GM23338 (cell line): ENCODE measurements at regions not wholly inside any gene's neighbourhood (a gene's known extent, or its start where the extent isn't known, plus 50 kb on each side); places are given as distances from the start of the nearest gene placed in this dataset.

ENCODE experiments used
- ATAC-seq: fragments of 200-7000 bp; cut with Tn5 transposase; 3 replicates; pipeline ENCODE4 v1.9.1; 2020
- DNase-seq: peaks from one replicate; pipeline ENCODE4 v3.0.0-alpha.2; 2015; ENCODE audit warnings: low spot score
- H2AFZ ChIP-seq: fragments of 200-600 bp; sonication (generic); 2 replicates; pipeline ENCODE4 v1.8.0; 2016; ENCODE audit warnings: antibody characterized with exemption, mild to moderate bottlenecking, moderate library complexity
- H3F3A ChIP-seq: fragments of 200-600 bp; sonication (generic); replicated peaks from 2 replicates; pipeline ENCODE4 v1.8.0; 2017; ENCODE audit warnings: antibody characterized with exemption, mixed run types, low read depth
- H3K27ac ChIP-seq: fragments of 200-600 bp; sonication (generic); 2 replicates; pipeline ENCODE4 v1.6.1; 2016; ENCODE audit warnings: low read depth
- H3K27me3 ChIP-seq: fragments of 200-600 bp; sonication (generic); 2 replicates; pipeline ENCODE4 v1.8.0; 2016; ENCODE audit warnings: mild to moderate bottlenecking, mixed run types, moderate library complexity; ENCODE audit not compliant: insufficient read depth
- H3K36me3 ChIP-seq: fragments of 200-600 bp; sonication (generic); 2 replicates; pipeline ENCODE4 v1.8.0; 2016; ENCODE audit warnings: mild to moderate bottlenecking; ENCODE audit not compliant: insufficient read depth
- H3K4me1 ChIP-seq: fragments of 200-600 bp; sonication (generic); 2 replicates; pipeline ENCODE4 v1.8.0; 2016; ENCODE audit warnings: mild to moderate bottlenecking, moderate library complexity; ENCODE audit not compliant: insufficient read depth
- H3K4me2 ChIP-seq: fragments of 200-600 bp; sonication (generic); 2 replicates; pipeline ENCODE4 v1.7.1; 2017; ENCODE audit warnings: mixed run types
- H3K4me3 ChIP-seq: fragments of 200-600 bp; sonication (generic); 2 replicates; pipeline ENCODE4 v1.6.1; 2016; ENCODE audit warnings: mixed run types
- H3K79me2 ChIP-seq: fragments of 200-600 bp; sonication (generic); replicated peaks from 2 replicates; pipeline ENCODE4 v1.8.0; 2017; ENCODE audit warnings: mild to moderate bottlenecking; ENCODE audit not compliant: insufficient read depth
- H3K9me2 ChIP-seq: fragments of 200-600 bp; sonication (generic); 2 replicates; pipeline ENCODE4 v1.8.0; 2017; ENCODE audit not compliant: insufficient read depth
- H4K20me1 ChIP-seq: fragments of 200-600 bp; sonication (generic); replicated peaks from 2 replicates; pipeline ENCODE4 v1.8.0; 2017; ENCODE audit warnings: mild to moderate bottlenecking; ENCODE audit not compliant: insufficient read depth
- H3K27ac Mint-ChIP-seq: 2 replicates; pipeline ENCODE4 v1.8.0; 2020; ENCODE audit warnings: inconsistent platforms, mild to moderate bottlenecking, moderate library complexity, mixed read lengths
- H3K27me3 Mint-ChIP-seq: 3 replicates; pipeline ENCODE4 v1.8.0; 2022; ENCODE audit warnings: low read depth, mild to moderate bottlenecking, moderate library complexity, mixed read lengths, inconsistent platforms; ENCODE audit not compliant: insufficient read depth, poor library complexity
- H3K36me3 Mint-ChIP-seq: 3 replicates; pipeline ENCODE4 v1.8.0; 2021; ENCODE audit warnings: low read depth, mild to moderate bottlenecking, inconsistent platforms, moderate library complexity, mixed read lengths
- H3K4me1 Mint-ChIP-seq: 3 replicates; pipeline ENCODE4 v1.8.0; 2020; ENCODE audit warnings: mild to moderate bottlenecking, inconsistent platforms, mixed read lengths
- H3K4me3 Mint-ChIP-seq: 3 replicates; pipeline ENCODE4 v1.8.0; 2021; ENCODE audit warnings: moderate library complexity, mild to moderate bottlenecking, inconsistent platforms, mixed read lengths
- H3K9me3 Mint-ChIP-seq: 3 replicates; pipeline ENCODE4 v1.8.0; 2020; ENCODE audit warnings: moderate library complexity, mild to moderate bottlenecking, inconsistent platforms, mixed read lengths
- CREB1 ChIP-seq: fragments of 250-450 bp; sonication (Bioruptor Pico); IDR thresholded peaks from 2 replicates; pipeline ENCODE4 v1.5.0; 2020; ENCODE audit warnings: low read depth, mild to moderate bottlenecking, moderate library complexity
- EZH2 ChIP-seq: fragments of 200-600 bp; sonication (generic); IDR thresholded peaks from one replicate; pipeline ENCODE4 v1.8.0; 2017; ENCODE audit warnings: antibody characterized with exemption, mild to moderate bottlenecking, low read depth; ENCODE audit not compliant: unreplicated experiment
- EZH2phosphoT487 ChIP-seq: fragments of 200-600 bp; sonication (generic); IDR thresholded peaks from one replicate; pipeline ENCODE4 v1.8.1; 2018; ENCODE audit warnings: antibody characterized with exemption; ENCODE audit not compliant: unreplicated experiment
- NANOG ChIP-seq: IDR thresholded peaks from 2 replicates; pipeline ENCODE4 v1.6.1; 2016; ENCODE audit warnings: antibody characterized with exemption, borderline replicate concordance
- POLR2AphosphoS5 ChIP-seq: IDR thresholded peaks from 2 replicates; pipeline ENCODE4 v1.6.1; 2016; ENCODE audit warnings: antibody characterized with exemption, low read depth
- STAT1 ChIP-seq: IDR thresholded peaks from one replicate; pipeline ENCODE4 v1.6.1; 2016; ENCODE audit warnings: antibody characterized with exemption; ENCODE audit not compliant: unreplicated experiment
- ZNF114 ChIP-seq: fragments of 250-450 bp; sonication (Bioruptor Pico); IDR thresholded peaks from 2 replicates; pipeline ENCODE4 v1.5.0; 2020; ENCODE audit warnings: mild to moderate bottlenecking, moderate library complexity
- ZNF331 ChIP-seq: fragments of 250-450 bp; sonication (Bioruptor Pico); IDR thresholded peaks from 2 replicates; pipeline ENCODE4 v1.5.0; 2020; ENCODE audit warnings: low read depth, mild to moderate bottlenecking, moderate library complexity
- TF ChIP-seq, protein P1 (sequence below), 2 experiments: fragments of 200-600 bp in 1 of 2; sonication (generic) in 1 of 2; conservative IDR thresholded peaks; 2 replicates each; pipeline versions ENCODE4 v1.5.1 to v1.6.1; 2016 to 2017; ENCODE audit warnings: antibody characterized with exemption in 2 of 2, low read depth in 2 of 2, mild to moderate bottlenecking in 2 of 2, moderate library complexity in 1 of 2
- TF ChIP-seq, protein P2 (sequence below): IDR thresholded peaks from one replicate; pipeline ENCODE4 v1.6.1; 2018; ENCODE audit warnings: antibody characterized with exemption; ENCODE audit not compliant: unreplicated experiment
- TF ChIP-seq, protein P3 (sequence below): IDR thresholded peaks from 2 replicates; pipeline ENCODE4 v1.6.1; 2016; ENCODE audit warnings: antibody characterized with exemption

DNA sequence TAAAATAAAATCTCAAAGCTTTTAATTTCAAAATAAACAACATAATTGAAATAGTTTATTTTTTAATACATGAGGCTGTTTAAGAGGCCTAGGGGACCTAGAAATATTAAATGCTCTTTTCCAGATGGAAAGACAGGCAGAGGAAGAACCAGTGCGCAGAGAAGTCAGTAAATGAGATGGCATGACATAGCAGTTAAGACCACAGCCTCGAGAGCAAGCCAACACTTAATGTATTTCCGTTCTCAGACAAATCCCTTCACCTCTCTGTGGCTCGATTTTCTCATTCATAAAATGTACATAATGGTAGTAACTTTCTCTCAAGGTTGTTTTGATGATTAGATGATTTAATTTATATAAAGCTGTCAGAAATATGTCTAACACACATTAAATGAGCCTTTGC is 405.1 kb upstream of the CWC22 start (continued):
- TF ChIP-seq, protein P1, sequence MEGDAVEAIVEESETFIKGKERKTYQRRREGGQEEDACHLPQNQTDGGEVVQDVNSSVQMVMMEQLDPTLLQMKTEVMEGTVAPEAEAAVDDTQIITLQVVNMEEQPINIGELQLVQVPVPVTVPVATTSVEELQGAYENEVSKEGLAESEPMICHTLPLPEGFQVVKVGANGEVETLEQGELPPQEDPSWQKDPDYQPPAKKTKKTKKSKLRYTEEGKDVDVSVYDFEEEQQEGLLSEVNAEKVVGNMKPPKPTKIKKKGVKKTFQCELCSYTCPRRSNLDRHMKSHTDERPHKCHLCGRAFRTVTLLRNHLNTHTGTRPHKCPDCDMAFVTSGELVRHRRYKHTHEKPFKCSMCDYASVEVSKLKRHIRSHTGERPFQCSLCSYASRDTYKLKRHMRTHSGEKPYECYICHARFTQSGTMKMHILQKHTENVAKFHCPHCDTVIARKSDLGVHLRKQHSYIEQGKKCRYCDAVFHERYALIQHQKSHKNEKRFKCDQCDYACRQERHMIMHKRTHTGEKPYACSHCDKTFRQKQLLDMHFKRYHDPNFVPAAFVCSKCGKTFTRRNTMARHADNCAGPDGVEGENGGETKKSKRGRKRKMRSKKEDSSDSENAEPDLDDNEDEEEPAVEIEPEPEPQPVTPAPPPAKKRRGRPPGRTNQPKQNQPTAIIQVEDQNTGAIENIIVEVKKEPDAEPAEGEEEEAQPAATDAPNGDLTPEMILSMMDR (conservative IDR thresholded peaks at IDR 0.05; ENCODE audit: low read depth in 2 of 2) = no peak
- TF ChIP-seq, protein P2, sequence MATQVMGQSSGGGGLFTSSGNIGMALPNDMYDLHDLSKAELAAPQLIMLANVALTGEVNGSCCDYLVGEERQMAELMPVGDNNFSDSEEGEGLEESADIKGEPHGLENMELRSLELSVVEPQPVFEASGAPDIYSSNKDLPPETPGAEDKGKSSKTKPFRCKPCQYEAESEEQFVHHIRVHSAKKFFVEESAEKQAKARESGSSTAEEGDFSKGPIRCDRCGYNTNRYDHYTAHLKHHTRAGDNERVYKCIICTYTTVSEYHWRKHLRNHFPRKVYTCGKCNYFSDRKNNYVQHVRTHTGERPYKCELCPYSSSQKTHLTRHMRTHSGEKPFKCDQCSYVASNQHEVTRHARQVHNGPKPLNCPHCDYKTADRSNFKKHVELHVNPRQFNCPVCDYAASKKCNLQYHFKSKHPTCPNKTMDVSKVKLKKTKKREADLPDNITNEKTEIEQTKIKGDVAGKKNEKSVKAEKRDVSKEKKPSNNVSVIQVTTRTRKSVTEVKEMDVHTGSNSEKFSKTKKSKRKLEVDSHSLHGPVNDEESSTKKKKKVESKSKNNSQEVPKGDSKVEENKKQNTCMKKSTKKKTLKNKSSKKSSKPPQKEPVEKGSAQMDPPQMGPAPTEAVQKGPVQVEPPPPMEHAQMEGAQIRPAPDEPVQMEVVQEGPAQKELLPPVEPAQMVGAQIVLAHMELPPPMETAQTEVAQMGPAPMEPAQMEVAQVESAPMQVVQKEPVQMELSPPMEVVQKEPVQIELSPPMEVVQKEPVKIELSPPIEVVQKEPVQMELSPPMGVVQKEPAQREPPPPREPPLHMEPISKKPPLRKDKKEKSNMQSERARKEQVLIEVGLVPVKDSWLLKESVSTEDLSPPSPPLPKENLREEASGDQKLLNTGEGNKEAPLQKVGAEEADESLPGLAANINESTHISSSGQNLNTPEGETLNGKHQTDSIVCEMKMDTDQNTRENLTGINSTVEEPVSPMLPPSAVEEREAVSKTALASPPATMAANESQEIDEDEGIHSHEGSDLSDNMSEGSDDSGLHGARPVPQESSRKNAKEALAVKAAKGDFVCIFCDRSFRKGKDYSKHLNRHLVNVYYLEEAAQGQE = no peak
- no peak for TF ChIP-seq ZNF114 (CRISPR knock-in tag)
- TF ChIP-seq EZH2 = no peak
- TF ChIP-seq, protein P3, sequence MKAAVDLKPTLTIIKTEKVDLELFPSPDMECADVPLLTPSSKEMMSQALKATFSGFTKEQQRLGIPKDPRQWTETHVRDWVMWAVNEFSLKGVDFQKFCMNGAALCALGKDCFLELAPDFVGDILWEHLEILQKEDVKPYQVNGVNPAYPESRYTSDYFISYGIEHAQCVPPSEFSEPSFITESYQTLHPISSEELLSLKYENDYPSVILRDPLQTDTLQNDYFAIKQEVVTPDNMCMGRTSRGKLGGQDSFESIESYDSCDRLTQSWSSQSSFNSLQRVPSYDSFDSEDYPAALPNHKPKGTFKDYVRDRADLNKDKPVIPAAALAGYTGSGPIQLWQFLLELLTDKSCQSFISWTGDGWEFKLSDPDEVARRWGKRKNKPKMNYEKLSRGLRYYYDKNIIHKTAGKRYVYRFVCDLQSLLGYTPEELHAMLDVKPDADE = no peak
- TF ChIP-seq STAT1 = no peak
- no peak for TF ChIP-seq POLR2AphosphoS5
- TF ChIP-seq CREB1 = no peak
- TF ChIP-seq NANOG = no peak

DNA sequence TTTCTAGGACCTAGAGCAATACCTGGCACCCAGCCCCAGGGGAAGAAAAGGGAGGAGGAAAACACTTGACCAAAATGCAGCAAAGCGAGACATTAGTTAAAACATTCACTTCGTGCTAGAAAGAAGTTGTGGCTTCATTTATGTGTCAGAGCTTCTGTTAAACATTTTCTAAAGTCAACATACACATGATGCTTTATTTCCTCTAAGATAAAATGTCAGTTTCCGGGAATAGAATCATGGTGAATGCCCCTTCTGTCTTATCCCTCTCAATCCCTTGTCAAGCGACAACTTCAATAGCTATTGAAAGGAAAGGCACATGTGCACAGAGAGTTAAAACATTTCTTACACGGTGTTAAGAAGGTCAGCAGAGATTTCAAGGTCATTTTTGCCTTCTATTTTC is 404.6 kb upstream of the CWC22 start:
- Histone ChIP-seq H3K79me2 (no peaks in the 10 kb centered on the region), H2AFZ (no peak overlapping the region; the same call in 1 of the 2 replicates), H4K20me1 (no peaks in the 10 kb centered on the region), H3F3A (no peaks in the 10 kb centered on the region), H3K27me3 (no peaks in the 10 kb centered on the region), H3K9me2 (no peaks in the 10 kb centered on the region), H3K27ac (no peak overlapping the region), H3K4me1 (peaks cover 4% of the 10 kb centered on the region; the same call in 1 of the 2 replicates), H3K4me3 (no peak overlapping the region), H3K4me2 (no peak overlapping the region), H3K36me3 (no peaks in the 10 kb centered on the region)
- Mint-ChIP-seq H3K4me1 (no peaks in the 10 kb centered on the region; the same call in 2 of the 3 replicates), H3K27ac (peak overlapping the region; percentile 5; the same call in 1 of the 2 replicates), H3K27me3 (no peaks in the 10 kb centered on the region), H3K36me3 (no peaks in the 10 kb centered on the region), H3K9me3 (no peaks in the 10 kb centered on the region), H3K4me3 (no peak overlapping the region)
- no peak for ATAC-seq
- DNase-seq = no peak
- no peak for TF ChIP-seq EZH2
- TF ChIP-seq STAT1 = no peak
- no peak for TF ChIP-seq EZH2phosphoT487
- TF ChIP-seq, protein P1 (conservative IDR thresholded peaks at IDR 0.05; ENCODE audit: low read depth in 2 of 2) = no peak
- TF ChIP-seq CREB1 = no peak
- TF ChIP-seq, protein P2 = no peak
- TF ChIP-seq NANOG = no peak
- no peak for TF ChIP-seq ZNF331 (CRISPR knock-in tag)
- TF ChIP-seq, protein P3 = no peak
- no peak for TF ChIP-seq POLR2AphosphoS5
